GM12892 (cell line): ENCODE measurements at regions not wholly inside any gene's neighbourhood (a gene's known extent, or its start where the extent isn't known, plus 50 kb on each side); places are given as distances from the start of the nearest gene placed in this dataset.

Experiments
- POLR2AphosphoS5 ChIP-seq: IDR thresholded peaks from 2 replicates; pipeline ENCODE4 v1.6.1; 2011; ENCODE audit warnings: low read depth, low read length, control low read depth
- TAF1 ChIP-seq: IDR thresholded peaks from 2 replicates; pipeline ENCODE4 v1.6.1; 2011; ENCODE audit warnings: low read depth, mild to moderate bottlenecking, control low read depth, low read length, borderline replicate concordance

GRCh38 chr3:26763723-26764122 is 141.2 kb downstream of the LRRC3B start:
- TF ChIP-seq TAF1, result no peak
- TF ChIP-seq POLR2AphosphoS5, result no peak
